Ishikawa (cell line): ENCODE measurements at regions not wholly inside any gene's neighbourhood (a gene's known extent, or its start where the extent isn't known, plus 50 kb on each side); places are given as distances from the start of the nearest gene placed in this dataset.

Experiments used
- CEBPB ChIP-seq: IDR thresholded peaks from 2 replicates; pipeline ENCODE4 v1.6.1; 2012
- CREB1 ChIP-seq: IDR thresholded peaks from 2 replicates; pipeline ENCODE4 v1.6.1; 2012; ENCODE audit warnings: low read depth
- EGR1 ChIP-seq: IDR thresholded peaks from 2 replicates; pipeline ENCODE4 v1.6.1; 2012
- EP300 ChIP-seq: IDR thresholded peaks from 2 replicates; pipeline ENCODE4 v1.6.1; 2012; ENCODE audit warnings: borderline replicate concordance
- FOXM1 ChIP-seq: IDR thresholded peaks from 2 replicates; pipeline ENCODE4 v1.6.1; 2012; ENCODE audit warnings: low read depth, borderline replicate concordance
- NFIC ChIP-seq: IDR thresholded peaks from 2 replicates; pipeline ENCODE4 v1.6.1; 2012
- RAD21 ChIP-seq: IDR thresholded peaks from 2 replicates; pipeline ENCODE4 v1.6.1; 2012; ENCODE audit warnings: low read depth
- TAF1 ChIP-seq: IDR thresholded peaks from 2 replicates; pipeline ENCODE4 v1.6.1; 2012; ENCODE audit warnings: low read depth, mild to moderate bottlenecking
- TCF12 ChIP-seq: IDR thresholded peaks from 2 replicates; pipeline ENCODE4 v1.6.1; 2012; ENCODE audit warnings: low read depth
- TEAD4 ChIP-seq: IDR thresholded peaks from 2 replicates; pipeline ENCODE4 v1.6.1; 2012
- YY1 ChIP-seq: IDR thresholded peaks from 2 replicates; pipeline ENCODE4 v1.6.1; 2012; ENCODE audit warnings: low read depth
- ZBTB7A ChIP-seq: IDR thresholded peaks from 2 replicates; pipeline ENCODE4 v1.6.1; 2012; ENCODE audit warnings: low read depth
- TF ChIP-seq, protein P1 (sequence below): IDR thresholded peaks from 2 replicates; pipeline ENCODE4 v1.6.1; 2012
- TF ChIP-seq, protein P2 (sequence below): IDR thresholded peaks from 2 replicates; pipeline ENCODE4 v1.6.1; 2012
- TF ChIP-seq, protein P3 (sequence below): IDR thresholded peaks from 2 replicates; pipeline ENCODE4 v1.6.1; 2012; ENCODE audit warnings: low read depth, mild to moderate bottlenecking

DNA sequence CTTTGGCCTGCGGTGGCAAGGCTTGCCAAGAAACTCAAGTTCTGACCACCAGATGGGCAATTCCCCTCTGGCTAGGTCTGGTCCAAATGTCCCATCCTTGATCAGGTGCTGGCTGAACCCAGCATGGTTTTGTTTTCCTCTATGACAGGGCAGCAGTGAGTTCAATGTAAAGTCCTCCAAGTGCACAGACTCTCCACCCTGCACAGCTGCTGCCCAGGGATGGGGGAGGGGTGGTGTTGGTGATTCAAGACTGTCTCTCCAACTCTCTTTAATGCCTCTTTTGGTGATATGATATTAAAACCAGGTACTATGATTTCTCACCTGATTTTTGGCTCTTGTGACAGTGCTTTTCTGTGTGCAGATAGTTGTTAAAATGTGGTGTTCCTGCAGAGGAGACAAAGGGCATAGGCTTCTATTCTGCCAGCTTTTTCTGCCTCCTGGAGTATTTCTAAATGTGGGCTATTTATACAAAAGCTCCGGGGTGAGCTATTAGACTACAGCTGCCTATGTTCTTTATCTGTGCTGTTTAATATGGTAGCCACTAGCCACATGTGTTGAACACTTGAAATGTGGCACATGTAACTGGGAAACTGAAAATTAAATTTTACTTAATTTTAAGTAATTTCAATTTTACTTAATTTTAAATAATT lies 64.0 kb upstream of the STK39 start:
- no peak for TF ChIP-seq EP300
- TF ChIP-seq ZBTB7A: no peak
- no peak for TF ChIP-seq TAF1
- TF ChIP-seq TEAD4: no peak
- TF ChIP-seq, protein P1, sequence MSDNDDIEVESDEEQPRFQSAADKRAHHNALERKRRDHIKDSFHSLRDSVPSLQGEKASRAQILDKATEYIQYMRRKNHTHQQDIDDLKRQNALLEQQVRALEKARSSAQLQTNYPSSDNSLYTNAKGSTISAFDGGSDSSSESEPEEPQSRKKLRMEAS: no peak
- no peak for TF ChIP-seq CEBPB
- no peak for TF ChIP-seq TCF12
- TF ChIP-seq NFIC: no peak
- TF ChIP-seq, protein P2, sequence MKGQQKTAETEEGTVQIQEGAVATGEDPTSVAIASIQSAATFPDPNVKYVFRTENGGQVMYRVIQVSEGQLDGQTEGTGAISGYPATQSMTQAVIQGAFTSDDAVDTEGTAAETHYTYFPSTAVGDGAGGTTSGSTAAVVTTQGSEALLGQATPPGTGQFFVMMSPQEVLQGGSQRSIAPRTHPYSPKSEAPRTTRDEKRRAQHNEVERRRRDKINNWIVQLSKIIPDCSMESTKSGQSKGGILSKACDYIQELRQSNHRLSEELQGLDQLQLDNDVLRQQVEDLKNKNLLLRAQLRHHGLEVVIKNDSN: no peak
- TF ChIP-seq, protein P3, sequence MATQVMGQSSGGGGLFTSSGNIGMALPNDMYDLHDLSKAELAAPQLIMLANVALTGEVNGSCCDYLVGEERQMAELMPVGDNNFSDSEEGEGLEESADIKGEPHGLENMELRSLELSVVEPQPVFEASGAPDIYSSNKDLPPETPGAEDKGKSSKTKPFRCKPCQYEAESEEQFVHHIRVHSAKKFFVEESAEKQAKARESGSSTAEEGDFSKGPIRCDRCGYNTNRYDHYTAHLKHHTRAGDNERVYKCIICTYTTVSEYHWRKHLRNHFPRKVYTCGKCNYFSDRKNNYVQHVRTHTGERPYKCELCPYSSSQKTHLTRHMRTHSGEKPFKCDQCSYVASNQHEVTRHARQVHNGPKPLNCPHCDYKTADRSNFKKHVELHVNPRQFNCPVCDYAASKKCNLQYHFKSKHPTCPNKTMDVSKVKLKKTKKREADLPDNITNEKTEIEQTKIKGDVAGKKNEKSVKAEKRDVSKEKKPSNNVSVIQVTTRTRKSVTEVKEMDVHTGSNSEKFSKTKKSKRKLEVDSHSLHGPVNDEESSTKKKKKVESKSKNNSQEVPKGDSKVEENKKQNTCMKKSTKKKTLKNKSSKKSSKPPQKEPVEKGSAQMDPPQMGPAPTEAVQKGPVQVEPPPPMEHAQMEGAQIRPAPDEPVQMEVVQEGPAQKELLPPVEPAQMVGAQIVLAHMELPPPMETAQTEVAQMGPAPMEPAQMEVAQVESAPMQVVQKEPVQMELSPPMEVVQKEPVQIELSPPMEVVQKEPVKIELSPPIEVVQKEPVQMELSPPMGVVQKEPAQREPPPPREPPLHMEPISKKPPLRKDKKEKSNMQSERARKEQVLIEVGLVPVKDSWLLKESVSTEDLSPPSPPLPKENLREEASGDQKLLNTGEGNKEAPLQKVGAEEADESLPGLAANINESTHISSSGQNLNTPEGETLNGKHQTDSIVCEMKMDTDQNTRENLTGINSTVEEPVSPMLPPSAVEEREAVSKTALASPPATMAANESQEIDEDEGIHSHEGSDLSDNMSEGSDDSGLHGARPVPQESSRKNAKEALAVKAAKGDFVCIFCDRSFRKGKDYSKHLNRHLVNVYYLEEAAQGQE: no peak
- no peak for TF ChIP-seq RAD21
- TF ChIP-seq EGR1: no peak
- no peak for TF ChIP-seq CREB1
- no peak for TF ChIP-seq YY1
- TF ChIP-seq FOXM1: no peak

DNA sequence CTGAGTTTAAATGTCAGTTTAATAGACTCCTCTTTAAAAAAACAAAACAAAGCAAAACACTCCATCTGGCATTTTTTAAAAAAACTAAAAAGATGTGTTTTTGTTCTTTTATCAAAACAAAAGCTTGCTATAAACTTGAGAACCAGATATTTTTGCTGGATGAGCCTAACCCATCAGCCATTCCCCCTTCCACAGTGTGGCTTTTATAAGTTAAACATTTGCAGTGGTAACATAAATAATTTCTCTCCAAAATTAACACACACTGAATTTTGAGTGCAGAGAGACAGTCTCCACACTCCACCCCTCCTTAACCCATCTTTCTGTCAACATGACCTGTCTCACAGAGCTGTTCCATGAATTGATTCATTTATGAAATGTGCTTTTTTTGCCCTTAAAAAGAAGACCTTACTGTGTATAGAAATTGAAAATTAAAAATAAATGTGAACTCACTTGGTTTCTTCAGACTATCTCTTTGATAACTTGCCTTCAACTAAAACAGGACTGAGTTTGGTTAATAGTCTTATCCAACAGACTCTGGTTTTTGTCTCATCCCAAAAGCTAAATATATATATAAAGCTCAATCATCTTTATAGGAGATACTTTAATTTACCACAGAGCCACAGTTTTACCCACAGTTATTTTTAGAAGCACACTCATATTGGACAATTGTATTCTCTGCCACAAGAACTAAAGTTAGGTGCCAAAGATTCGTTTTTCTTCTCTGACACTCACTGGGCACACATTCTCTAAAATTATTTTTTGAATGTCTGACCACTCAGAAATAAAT lies 64.8 kb upstream of the STK39 start:
- TF ChIP-seq YY1 (no peak), ZBTB7A (no peak), EGR1 (no peak), TCF12 (no peak), CREB1 (no peak), RAD21 (no peak), CEBPB (no peak)
- TF ChIP-seq, protein P1: no peak

GRCh38 chr2:168314236-168314635 lies 66.8 kb upstream of the STK39 start:
- TF ChIP-seq, protein P2: no peak
- no peak for TF ChIP-seq RAD21
- TF ChIP-seq, protein P1: no peak
- TF ChIP-seq YY1: no peak
- no peak for TF ChIP-seq FOXM1
- TF ChIP-seq EP300: no peak
- TF ChIP-seq TAF1: no peak
- no peak for TF ChIP-seq TEAD4
- no peak for TF ChIP-seq TCF12
- no peak for TF ChIP-seq EGR1
- TF ChIP-seq, protein P3: no peak
- no peak for TF ChIP-seq CEBPB
- TF ChIP-seq ZBTB7A: no peak
- TF ChIP-seq CREB1: no peak

- TF ChIP-seq TAF1: no peak
- no peak for TF ChIP-seq ZBTB7A
- TF ChIP-seq, protein P2: no peak
- no peak for TF ChIP-seq FOXM1
- TF ChIP-seq, protein P1: no peak
- no peak for TF ChIP-seq EGR1
- no peak for TF ChIP-seq TEAD4
These were observed 68.1 kb upstream of the STK39 start for GRCh38 chr2:168315331-168316072.
